NCI-H1694 treated with DMSO at 0.1 percent for 48 hours (cell line): ENCODE measurements at regions not wholly inside any gene's neighbourhood (a gene's known extent, or its start where the extent isn't known, plus 50 kb on each side); places are given as distances from the start of the nearest gene placed in this dataset.

Experiments
- DNase-seq: peaks from one replicate; lab custom pipeline; 2025; lab: John Stamatoyannopoulos, UW

GRCh38 chr3:177431525-177432176 lies 234.4 kb upstream of the TBL1XR1 start:
- no peak for DNase-seq

GRCh38 chr3:177435301-177435700 lies 238.0 kb upstream of the TBL1XR1 start:
- no peak for DNase-seq

- no peak for DNase-seq
Measured at GRCh38 chr3:177437513-177438337, 240.4 kb upstream of the TBL1XR1 start.

- DNase-seq = no peak
Measured at GRCh38 chr3:177438596-177439220, 241.4 kb upstream of the TBL1XR1 start.

DNA sequence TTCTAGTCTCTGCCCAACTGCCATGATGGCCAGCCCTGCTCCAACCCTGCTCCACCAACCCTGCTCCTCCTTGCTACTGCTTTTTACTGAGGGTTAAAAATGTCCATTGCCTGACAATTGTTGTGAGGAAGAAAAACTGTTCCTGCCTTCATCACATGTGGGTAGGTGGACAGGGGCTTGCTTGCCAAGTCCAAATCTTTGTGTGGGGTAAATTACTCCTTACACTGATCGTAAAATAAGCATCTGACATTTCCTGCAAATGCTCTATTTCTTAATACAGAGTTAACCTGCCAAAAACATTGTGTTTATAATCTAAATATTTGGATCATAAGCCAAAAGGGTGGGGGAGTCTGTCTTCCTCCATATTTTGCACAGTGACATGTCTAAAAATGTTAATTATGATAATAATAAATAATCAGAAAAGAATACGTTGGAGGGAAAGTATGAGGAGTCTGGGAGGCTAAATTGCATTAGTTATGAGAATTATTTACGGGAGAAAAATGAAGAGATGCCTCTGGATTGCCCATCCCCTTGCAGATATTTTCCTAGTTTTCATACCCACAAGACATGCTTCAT lies 242.5 kb upstream of the TBL1XR1 start:
- DNase-seq = no peak

- DNase-seq = peak; percentile 89
Measured at GRCh38 chr3:177440456-177441104, 243.3 kb upstream of the TBL1XR1 start.

DNA sequence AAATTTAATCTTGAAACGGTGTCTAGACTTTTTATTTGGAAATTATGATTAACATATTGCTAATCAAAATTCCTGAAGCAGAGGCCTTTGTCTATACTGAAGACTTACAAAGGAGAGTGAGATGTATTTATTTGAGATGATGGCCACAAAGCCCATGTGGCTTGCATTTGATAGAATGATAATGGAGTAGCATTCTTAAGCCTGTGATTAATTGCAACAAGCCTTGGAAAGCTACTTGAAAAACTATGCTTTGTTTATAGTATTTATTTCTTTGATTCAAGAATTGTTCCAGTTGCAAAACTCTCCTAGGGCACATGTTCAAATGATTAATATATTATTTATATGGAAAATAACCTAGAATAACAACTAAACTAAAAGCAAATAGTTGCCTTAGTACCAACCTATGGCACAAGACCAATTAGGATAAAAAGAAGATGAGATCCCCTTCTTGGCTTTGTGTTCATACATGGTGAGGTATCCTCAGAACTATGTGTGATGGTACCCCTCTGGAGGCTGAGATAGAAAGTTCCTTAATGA lies 244.1 kb upstream of the TBL1XR1 start:
- DNase-seq = no peak

DNA sequence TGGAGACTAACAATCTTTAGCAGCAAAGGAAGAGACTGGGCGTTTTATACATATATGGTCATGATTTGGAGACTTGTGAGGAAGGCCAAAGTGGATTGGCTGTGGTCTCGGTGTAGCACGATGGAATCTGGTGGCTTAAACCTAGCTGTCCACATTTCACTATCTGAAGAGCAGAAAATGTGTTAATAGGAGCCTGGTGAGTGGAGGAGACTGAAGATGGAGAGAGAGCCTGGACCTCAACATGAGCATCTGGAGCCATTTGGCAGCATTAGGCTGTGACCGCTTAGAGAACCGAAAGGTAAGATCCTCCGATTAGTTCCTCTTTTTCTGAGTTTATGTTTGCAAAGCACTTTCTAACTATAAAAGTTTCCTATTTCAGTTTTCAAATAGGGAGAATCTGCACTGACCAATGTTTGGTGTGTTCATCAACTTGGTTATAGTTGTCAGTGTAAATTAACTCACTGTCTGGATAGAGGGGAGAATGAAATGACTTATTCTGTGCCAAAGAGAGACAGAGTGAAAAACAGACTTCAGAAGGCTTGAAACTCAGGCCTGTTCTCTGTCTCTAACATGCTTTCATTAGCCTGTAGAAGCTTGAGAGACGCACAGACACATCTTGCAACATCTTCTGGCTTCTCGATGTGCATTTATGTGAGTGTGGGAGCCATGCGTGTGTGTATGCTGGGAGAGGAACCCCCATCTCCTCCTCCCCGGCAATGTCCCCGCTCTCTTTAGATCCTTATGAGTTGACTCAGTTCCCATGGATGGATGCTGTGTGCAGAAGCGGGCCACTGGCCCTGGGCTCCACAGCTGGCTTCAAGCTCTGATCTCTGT lies 244.7 kb upstream of the TBL1XR1 start:
- DNase-seq = no peak

DNA sequence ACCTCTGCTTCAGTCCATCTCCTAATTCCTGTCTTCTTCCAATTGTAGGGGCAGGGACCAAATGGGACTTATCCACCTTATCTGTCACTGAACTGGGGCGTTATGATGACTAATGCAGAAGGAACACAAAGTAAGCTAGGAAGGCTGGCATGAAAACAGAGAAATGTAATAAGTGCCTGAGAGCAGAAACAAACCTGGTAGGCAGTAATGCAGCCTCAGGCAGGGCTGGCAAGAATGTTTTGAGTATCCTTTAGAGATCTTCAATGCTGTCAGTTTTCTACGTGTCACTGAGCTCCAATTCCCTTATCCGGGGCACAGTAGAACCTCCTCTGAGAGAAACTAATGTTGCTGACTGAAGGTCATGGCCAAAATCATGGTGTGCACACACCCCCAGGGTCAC lies 246.2 kb upstream of the TBL1XR1 start:
- DNase-seq = no peak

- no peak for DNase-seq
Measured at GRCh38 chr3:177444696-177445095, 247.4 kb upstream of the TBL1XR1 start.

DNA sequence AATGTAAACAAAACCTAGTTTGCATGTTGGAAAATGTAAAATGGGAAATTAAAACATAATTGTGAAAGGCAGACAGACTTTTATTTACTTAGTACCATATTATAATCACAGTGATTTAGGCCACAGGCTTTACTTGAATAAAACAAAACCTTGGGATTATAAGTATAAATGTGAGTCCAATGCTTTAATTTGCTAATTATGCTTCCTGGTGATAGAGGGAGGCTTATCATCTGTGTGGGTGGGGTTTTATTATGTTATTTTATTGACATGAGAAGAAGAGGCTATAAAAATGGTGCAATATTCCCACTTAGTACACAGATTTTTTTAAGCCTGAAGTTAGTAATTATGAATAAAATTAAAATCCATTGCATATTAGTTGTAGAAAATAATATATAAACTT lies 248.3 kb upstream of the TBL1XR1 start:
- DNase-seq = no peak

GRCh38 chr3:177446165-177446601 lies 248.9 kb upstream of the TBL1XR1 start:
- DNase-seq = no peak

DNA sequence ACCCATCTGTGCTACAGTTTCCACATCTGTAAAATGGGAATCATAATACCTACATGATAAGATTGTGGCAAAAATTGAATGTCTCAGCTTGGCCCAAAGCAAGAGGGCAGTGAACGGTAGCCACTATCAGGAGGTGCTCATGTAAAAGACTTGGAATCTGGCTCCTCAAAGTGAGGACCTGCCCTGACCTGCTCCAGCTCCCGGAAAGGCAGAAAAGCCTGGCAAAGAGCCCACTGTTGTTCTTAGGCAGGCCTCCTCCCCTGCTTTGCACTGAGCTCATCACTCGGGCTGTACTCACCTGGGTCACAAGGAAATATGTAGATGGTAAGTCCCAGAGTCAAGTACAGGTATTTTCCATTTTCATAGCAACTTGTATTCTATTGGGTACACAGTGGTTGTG lies 250.7 kb upstream of the TBL1XR1 start:
- DNase-seq = no peak

GRCh38 chr3:177448987-177449359 lies 251.7 kb upstream of the TBL1XR1 start:
- no peak for DNase-seq

- DNase-seq = no peak
Measured at GRCh38 chr3:177449360-177450006, 252.2 kb upstream of the TBL1XR1 start.

DNA sequence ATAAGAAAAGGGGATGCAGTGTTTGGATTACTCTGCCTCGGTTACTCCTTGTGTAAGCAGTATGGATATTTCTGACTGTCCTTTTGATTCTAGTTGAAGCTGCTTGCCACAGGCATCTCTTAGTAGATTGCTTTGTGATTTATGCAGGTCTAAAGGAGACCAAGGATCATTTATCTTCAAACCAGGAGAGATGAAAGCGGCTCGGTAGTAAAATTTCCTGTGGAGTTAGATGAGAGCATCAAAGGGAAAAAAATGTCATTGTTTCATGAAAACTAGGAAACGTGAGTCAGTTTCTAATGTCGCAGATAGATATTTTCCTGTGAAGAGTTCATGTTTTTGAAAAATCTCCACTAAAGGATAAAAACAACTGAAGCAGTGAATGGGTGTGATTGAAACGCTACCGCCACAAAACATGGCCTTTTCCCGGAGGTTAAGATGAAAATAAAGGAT lies 254.0 kb upstream of the TBL1XR1 start:
- no peak for DNase-seq

GRCh38 chr3:177451864-177452830 lies 254.9 kb upstream of the TBL1XR1 start:
- DNase-seq = no peak

- DNase-seq = no peak
Measured at GRCh38 chr3:177452831-177453450, 255.7 kb upstream of the TBL1XR1 start.

- DNase-seq = no peak
Measured at GRCh38 chr3:177453451-177453844, 256.2 kb upstream of the TBL1XR1 start.
